ENCODE measurements at regions not wholly inside any gene's neighbourhood (a gene's known extent, or its start where the extent isn't known, plus 50 kb on each side); places are given as distances from the start of the nearest gene placed in this dataset.

- TF ChIP-seq CTCF (conservative IDR thresholded peaks at IDR 0.05; ENCODE audit: low read length) = no peak
- no peak for TF ChIP-seq EZH2phosphoT487 (IDR thresholded peaks at IDR 0.05; ENCODE audit: borderline replicate concordance, low read depth, low read length)
- no peaks in the 10 kb centered on the region for H3K9me3 ChIP-seq (ENCODE audit: low read length)
- intact Hi-C loops (cut with micrococcal nuclease; ENCODE audit: unreplicated experiment) = no loop called here
- no peaks in the 10 kb centered on the region for H3K79me2 ChIP-seq (ENCODE audit: insufficient read depth, low read depth, low read length)
- no peak overlapping the region for H3K4me3 ChIP-seq (ENCODE audit: low read depth, low read length, poor library complexity, severe bottlenecking)
- ChIA-PET POLR2A (interaction anchor here (0.6 kb wide), 1 partner anchor 11 kb away, joined by 3 read pairs; no protein-coding TSS in a partner anchor), CTCF (ENCODE audit: unreplicated experiment) (no interaction called here)
- H3K4me2 ChIP-seq (ENCODE audit: low read length) = no peak overlapping the region
- DNase-seq (ENCODE audit: low spot score) = no peak
- no peaks in the 10 kb centered on the region for H3K36me3 ChIP-seq (ENCODE audit: insufficient read depth, low read length)
- H3K4me1 ChIP-seq (ENCODE audit: insufficient read depth, low read length, poor library complexity, severe bottlenecking) = no peaks in the 10 kb centered on the region
- no peak overlapping the region for H2AFZ ChIP-seq (ENCODE audit: low read length)
- H4K20me1 ChIP-seq (ENCODE audit: insufficient read depth, low read length) = no peaks in the 10 kb centered on the region
- H3K27ac ChIP-seq (ENCODE audit: low read depth, low read length, poor library complexity, severe bottlenecking) = no peak overlapping the region
- no peaks in the 10 kb centered on the region for H3K9me2 ChIP-seq (ENCODE audit: insufficient read depth, low read length)
- BruUV-seq (replicated peaks) = no TSS peak
Observed at GRCh38 chr2:238700117-238700457, 147.8 kb upstream of the TWIST2 start.

- H3K36me3 ChIP-seq (ENCODE audit: insufficient read depth, low read length) = no peaks in the 10 kb centered on the region
- H3K79me2 ChIP-seq (ENCODE audit: insufficient read depth, low read depth, low read length) = no peaks in the 10 kb centered on the region
- no peaks in the 10 kb centered on the region for H3K4me1 ChIP-seq (ENCODE audit: insufficient read depth, low read length, poor library complexity, severe bottlenecking)
- H4K20me1 ChIP-seq (ENCODE audit: insufficient read depth, low read length) = no peaks in the 10 kb centered on the region
- no peaks in the 10 kb centered on the region for H3K9me2 ChIP-seq (ENCODE audit: insufficient read depth, low read length)
- no peaks in the 10 kb centered on the region for H3K9me3 ChIP-seq (ENCODE audit: low read length)
- TF ChIP-seq EZH2phosphoT487 (IDR thresholded peaks at IDR 0.05; ENCODE audit: borderline replicate concordance, low read depth, low read length) (no peak), CTCF (conservative IDR thresholded peaks at IDR 0.05; ENCODE audit: low read length) (no peak)
- BruUV-seq (replicated peaks) = no TSS peak
- intact Hi-C loops (cut with micrococcal nuclease; ENCODE audit: unreplicated experiment) = no loop called here
- no peak overlapping the region for H3K4me2 ChIP-seq (ENCODE audit: low read length)
- no peak overlapping the region for H3K4me3 ChIP-seq (ENCODE audit: low read depth, low read length, poor library complexity, severe bottlenecking)
- ChIA-PET CTCF (ENCODE audit: unreplicated experiment) (no interaction called here), POLR2A (no interaction called here)
- no peak overlapping the region for H3K27ac ChIP-seq (ENCODE audit: low read depth, low read length, poor library complexity, severe bottlenecking)
- H2AFZ ChIP-seq (ENCODE audit: low read length) = no peak overlapping the region
- no peak for DNase-seq (ENCODE audit: low spot score)
Observed at GRCh38 chr2:238700506-238701340, 147.2 kb upstream of the TWIST2 start.

Measured in OCI-LY7 (cell line).